Stomach (tissue), 4 donors: ENCODE measurements at regions not wholly inside any gene's neighbourhood (a gene's known extent, or its start where the extent isn't known, plus 50 kb on each side); places are given as distances from the start of the nearest gene placed in this dataset.

Experiments used
- EP300 ChIP-seq: sonication (generic); formaldehyde crosslinking; IDR thresholded peaks from one replicate; pipeline ENCODE4 v1.6.1; 2017; ENCODE audit warnings: antibody characterized with exemption
- POLR2A ChIP-seq, 4 donors: fragments of 450-650 bp; IDR thresholded peaks; one replicate each; pipeline ENCODE4 v1.6.1; 2016; ENCODE audit warnings: antibody characterized with exemption in 4 of 4, control low read depth in 2 of 4, mild to moderate bottlenecking in 1 of 4, moderate library complexity in 1 of 4
- POLR2AphosphoS5 ChIP-seq, 3 donors: sonication (generic); formaldehyde crosslinking; IDR thresholded peaks; one replicate each; pipeline ENCODE4 v1.6.1; 2016; ENCODE audit warnings: antibody characterized with exemption in 3 of 3
- TF ChIP-seq, protein P1 (sequence below), 7 experiments: fragments of 450-650 bp in 4 of 7; fragments of 200-600 bp in 3 of 7; sonication (generic) in 3 of 7; IDR thresholded peaks; one replicate each; pipeline ENCODE4 v1.5.1; 2016 to 2019; ENCODE audit warnings: antibody characterized with exemption in 7 of 7, control low read depth in 2 of 7, mild to moderate bottlenecking in 1 of 7

DNA sequence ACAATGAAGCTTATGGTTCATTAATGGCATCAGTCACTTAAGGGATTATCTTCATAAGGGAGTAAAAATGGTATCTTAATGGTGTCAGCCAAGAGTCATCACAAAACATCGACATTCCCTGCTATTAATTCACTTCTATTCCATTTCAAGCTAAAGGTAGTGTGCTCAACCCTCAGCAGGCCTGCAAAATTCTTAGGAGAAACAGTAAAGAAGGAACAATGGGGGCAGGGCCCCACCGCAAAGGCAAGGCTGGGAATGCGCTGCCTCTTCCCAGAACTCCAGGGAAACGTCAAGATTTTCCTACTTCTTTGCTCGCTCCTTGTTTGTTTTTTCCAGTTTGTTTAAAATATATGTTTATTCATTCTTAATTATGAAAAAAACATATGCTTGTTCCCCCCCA is 187.3 kb upstream of the TSC22D2 start:
- TF ChIP-seq, protein P1, sequence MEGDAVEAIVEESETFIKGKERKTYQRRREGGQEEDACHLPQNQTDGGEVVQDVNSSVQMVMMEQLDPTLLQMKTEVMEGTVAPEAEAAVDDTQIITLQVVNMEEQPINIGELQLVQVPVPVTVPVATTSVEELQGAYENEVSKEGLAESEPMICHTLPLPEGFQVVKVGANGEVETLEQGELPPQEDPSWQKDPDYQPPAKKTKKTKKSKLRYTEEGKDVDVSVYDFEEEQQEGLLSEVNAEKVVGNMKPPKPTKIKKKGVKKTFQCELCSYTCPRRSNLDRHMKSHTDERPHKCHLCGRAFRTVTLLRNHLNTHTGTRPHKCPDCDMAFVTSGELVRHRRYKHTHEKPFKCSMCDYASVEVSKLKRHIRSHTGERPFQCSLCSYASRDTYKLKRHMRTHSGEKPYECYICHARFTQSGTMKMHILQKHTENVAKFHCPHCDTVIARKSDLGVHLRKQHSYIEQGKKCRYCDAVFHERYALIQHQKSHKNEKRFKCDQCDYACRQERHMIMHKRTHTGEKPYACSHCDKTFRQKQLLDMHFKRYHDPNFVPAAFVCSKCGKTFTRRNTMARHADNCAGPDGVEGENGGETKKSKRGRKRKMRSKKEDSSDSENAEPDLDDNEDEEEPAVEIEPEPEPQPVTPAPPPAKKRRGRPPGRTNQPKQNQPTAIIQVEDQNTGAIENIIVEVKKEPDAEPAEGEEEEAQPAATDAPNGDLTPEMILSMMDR (IDR thresholded peaks at IDR 0.05) = no peak
- no peak for TF ChIP-seq POLR2AphosphoS5 (IDR thresholded peaks at IDR 0.05)
- TF ChIP-seq POLR2A (IDR thresholded peaks at IDR 0.05) = no peak
- TF ChIP-seq EP300 = no peak
